Suprapubic skin (tissue), 4 donors: ENCODE measurements at regions not wholly inside any gene's neighbourhood (a gene's known extent, or its start where the extent isn't known, plus 50 kb on each side); places are given as distances from the start of the nearest gene placed in this dataset.

Source experiments
- DNase-seq, 2 donors: peaks; one replicate each; pipeline ENCODE4 v3.0.0-alpha.2; 2019; ENCODE audit warnings: low spot score in 2 of 2
- H3K27ac ChIP-seq: fragments of 200-600 bp; sonication (generic); one replicate; pipeline ENCODE4 v1.5.1; 2019
- H3K27me3 ChIP-seq: fragments of 200-600 bp; sonication (generic); one replicate; pipeline ENCODE4 v1.5.1; 2019
- H3K36me3 ChIP-seq: fragments of 200-600 bp; sonication (generic); one replicate; pipeline ENCODE4 v1.5.1; 2019
- H3K4me1 ChIP-seq: fragments of 200-600 bp; sonication (generic); one replicate; pipeline ENCODE4 v1.5.1; 2019
- H3K4me3 ChIP-seq: fragments of 200-600 bp; sonication (generic); one replicate; pipeline ENCODE4 v1.5.1; 2019; ENCODE audit warnings: mild to moderate bottlenecking
- H3K9me3 ChIP-seq: fragments of 200-600 bp; sonication (generic); one replicate; pipeline ENCODE4 v1.5.1; 2019
- EP300 ChIP-seq: sonication (generic); formaldehyde crosslinking; IDR thresholded peaks from one replicate; pipeline ENCODE4 v1.6.1; 2017; ENCODE audit warnings: antibody characterized with exemption
- POLR2A ChIP-seq, 2 donors: fragments of 450-650 bp; IDR thresholded peaks; one replicate each; pipeline ENCODE4 v1.6.1; 2017; ENCODE audit warnings: antibody characterized with exemption in 2 of 2, mild to moderate bottlenecking in 2 of 2, moderate library complexity in 2 of 2
- POLR2AphosphoS5 ChIP-seq, 3 donors: sonication (generic); formaldehyde crosslinking; IDR thresholded peaks; one replicate each; pipeline ENCODE4 v1.6.1; 2017; ENCODE audit warnings: antibody characterized with exemption in 3 of 3
- WGBS: methylation state at CpG from one replicate; pipeline ENCODE4 v1.1.5; 2018; 5-methylcytosine and 5-hydroxymethylcytosine counted together
- TF ChIP-seq, protein P1 (sequence below), 2 donors: fragments of 200-600 bp in 1 of 2; fragments of 450-650 bp in 1 of 2; sonication (generic) in 1 of 2; IDR thresholded peaks; one replicate each; pipeline ENCODE4 v1.5.1; 2016 to 2019; ENCODE audit warnings: antibody characterized with exemption in 2 of 2, mild to moderate bottlenecking in 1 of 2, moderate library complexity in 1 of 2

DNA sequence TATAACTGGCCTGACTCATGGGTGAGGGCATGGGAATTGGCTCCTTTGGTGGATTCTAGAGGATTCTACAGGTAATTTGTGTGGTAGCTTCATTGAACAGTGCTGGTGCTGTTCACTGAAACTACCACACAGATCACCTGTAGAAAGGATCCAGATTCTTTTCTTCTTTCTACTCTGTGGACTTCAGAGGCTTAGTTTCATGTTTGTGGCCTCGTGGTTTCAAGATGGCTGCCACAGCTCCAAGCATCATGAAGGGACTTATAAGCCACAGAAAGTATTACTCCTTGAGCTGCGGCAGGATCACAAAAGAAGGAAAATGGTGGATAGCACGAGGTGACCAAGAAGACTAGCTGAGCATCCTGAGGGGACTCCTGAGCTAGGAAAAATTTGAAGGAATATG, 88.9 kb downstream of the ADCYAP1 start:
- no peaks in the 10 kb centered on the region for H3K4me1 ChIP-seq
- TF ChIP-seq EP300 (no peak), POLR2A (IDR thresholded peaks at IDR 0.05) (no peak), POLR2AphosphoS5 (IDR thresholded peaks at IDR 0.05) (no peak)
- TF ChIP-seq, protein P1, sequence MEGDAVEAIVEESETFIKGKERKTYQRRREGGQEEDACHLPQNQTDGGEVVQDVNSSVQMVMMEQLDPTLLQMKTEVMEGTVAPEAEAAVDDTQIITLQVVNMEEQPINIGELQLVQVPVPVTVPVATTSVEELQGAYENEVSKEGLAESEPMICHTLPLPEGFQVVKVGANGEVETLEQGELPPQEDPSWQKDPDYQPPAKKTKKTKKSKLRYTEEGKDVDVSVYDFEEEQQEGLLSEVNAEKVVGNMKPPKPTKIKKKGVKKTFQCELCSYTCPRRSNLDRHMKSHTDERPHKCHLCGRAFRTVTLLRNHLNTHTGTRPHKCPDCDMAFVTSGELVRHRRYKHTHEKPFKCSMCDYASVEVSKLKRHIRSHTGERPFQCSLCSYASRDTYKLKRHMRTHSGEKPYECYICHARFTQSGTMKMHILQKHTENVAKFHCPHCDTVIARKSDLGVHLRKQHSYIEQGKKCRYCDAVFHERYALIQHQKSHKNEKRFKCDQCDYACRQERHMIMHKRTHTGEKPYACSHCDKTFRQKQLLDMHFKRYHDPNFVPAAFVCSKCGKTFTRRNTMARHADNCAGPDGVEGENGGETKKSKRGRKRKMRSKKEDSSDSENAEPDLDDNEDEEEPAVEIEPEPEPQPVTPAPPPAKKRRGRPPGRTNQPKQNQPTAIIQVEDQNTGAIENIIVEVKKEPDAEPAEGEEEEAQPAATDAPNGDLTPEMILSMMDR (IDR thresholded peaks at IDR 0.05): no peak
- H3K27ac ChIP-seq: no peak overlapping the region
- WGBS: 85% methylated on average over 3 of the region's 3 CpGs
- H3K36me3 ChIP-seq: no peaks in the 10 kb centered on the region
- H3K4me3 ChIP-seq: no peak overlapping the region
- no peaks in the 10 kb centered on the region for H3K9me3 ChIP-seq
- DNase-seq: no peak
- H3K27me3 ChIP-seq: no peaks in the 10 kb centered on the region

DNA sequence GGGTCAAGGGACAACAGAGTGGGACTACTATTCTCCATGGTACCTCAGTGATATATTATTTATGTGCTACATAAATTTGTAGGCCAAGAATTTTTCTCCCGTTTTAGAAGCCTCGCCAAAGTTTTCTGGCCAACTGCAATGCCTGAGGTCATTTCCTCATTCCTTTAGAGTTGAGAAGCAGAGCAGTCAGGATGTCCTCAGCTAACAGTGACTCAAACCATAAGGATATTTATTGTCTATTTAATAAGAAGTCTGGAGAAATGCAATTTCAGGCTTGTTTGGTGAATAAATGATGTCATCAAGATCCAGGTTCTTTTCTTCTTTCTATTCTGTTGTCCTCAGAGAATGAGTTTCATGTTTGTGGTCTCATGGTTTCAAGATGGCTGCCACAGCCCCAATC, 91.0 kb downstream of the ADCYAP1 start:
- TF ChIP-seq POLR2AphosphoS5 (IDR thresholded peaks at IDR 0.05) (no peak), EP300 (no peak), POLR2A (IDR thresholded peaks at IDR 0.05) (no peak)
- TF ChIP-seq, protein P1 (IDR thresholded peaks at IDR 0.05): no peak
- WGBS: 42% methylated on average over 2 of the region's 2 CpGs
- Histone ChIP-seq H3K4me1 (no peaks in the 10 kb centered on the region), H3K27me3 (no peaks in the 10 kb centered on the region), H3K9me3 (no peaks in the 10 kb centered on the region), H3K36me3 (no peaks in the 10 kb centered on the region), H3K27ac (no peak overlapping the region), H3K4me3 (no peak overlapping the region)
- no peak for DNase-seq

DNA sequence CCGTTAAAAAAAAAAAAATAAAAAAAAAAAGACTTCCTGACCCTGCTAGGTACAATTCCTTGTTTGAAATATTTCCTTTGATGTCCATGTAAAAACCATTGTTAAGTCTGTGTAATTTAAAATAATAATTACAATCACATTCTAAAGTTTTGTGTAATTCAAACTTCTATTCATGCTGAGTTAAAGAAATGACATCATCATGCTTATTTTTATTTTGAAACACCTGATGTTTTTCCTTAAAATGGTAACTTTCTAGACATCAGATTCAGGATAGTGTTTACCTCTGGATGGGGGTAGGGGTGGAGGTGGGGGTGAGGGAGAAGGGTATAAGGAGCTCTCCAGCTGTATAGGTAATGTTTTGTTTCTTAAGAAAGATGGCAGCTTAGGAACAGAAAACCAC, 92.8 kb downstream of the ADCYAP1 start:
- H3K4me3 ChIP-seq: no peak overlapping the region
- TF ChIP-seq POLR2AphosphoS5 (IDR thresholded peaks at IDR 0.05): no peak
- TF ChIP-seq, protein P1 (IDR thresholded peaks at IDR 0.05): no peak
- TF ChIP-seq EP300: no peak
- no peak for TF ChIP-seq POLR2A (IDR thresholded peaks at IDR 0.05)
- H3K27ac ChIP-seq: no peak overlapping the region
- H3K9me3 ChIP-seq: no peaks in the 10 kb centered on the region
- DNase-seq: no peak
- WGBS: 94% methylated on average over 1 of the region's 1 CpG
- H3K4me1 ChIP-seq: no peaks in the 10 kb centered on the region
- no peaks in the 10 kb centered on the region for H3K27me3 ChIP-seq
- H3K36me3 ChIP-seq: no peaks in the 10 kb centered on the region

DNA sequence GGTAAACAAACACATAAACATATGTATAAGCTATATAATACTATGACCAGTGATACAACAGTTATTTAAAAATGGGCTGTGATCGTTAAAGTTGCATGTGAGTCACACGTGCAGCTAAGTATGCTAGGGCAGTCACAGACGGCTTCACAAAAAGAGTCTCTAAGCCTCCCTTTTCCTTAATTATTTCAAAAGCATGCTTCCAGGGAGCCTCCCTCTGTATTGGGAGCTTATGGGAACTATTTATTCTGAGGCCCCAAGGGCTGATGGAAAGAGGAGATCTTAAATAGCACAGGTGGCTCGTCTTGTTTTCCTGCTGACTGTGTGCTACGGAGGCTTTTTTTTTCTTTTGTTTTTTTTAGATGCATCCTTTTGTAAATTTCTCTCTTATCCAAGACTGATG, 94.3 kb downstream of the ADCYAP1 start:
- H3K4me3 ChIP-seq: no peak overlapping the region
- no peaks in the 10 kb centered on the region for H3K27me3 ChIP-seq
- H3K36me3 ChIP-seq: no peaks in the 10 kb centered on the region
- no peaks in the 10 kb centered on the region for H3K9me3 ChIP-seq
- 46% methylated on average over 5 of the region's 5 CpGs for WGBS
- no peaks in the 10 kb centered on the region for H3K4me1 ChIP-seq
- H3K27ac ChIP-seq: no peak overlapping the region
- TF ChIP-seq EP300: no peak
- TF ChIP-seq, protein P1 (IDR thresholded peaks at IDR 0.05): no peak
- no peak for DNase-seq

DNA sequence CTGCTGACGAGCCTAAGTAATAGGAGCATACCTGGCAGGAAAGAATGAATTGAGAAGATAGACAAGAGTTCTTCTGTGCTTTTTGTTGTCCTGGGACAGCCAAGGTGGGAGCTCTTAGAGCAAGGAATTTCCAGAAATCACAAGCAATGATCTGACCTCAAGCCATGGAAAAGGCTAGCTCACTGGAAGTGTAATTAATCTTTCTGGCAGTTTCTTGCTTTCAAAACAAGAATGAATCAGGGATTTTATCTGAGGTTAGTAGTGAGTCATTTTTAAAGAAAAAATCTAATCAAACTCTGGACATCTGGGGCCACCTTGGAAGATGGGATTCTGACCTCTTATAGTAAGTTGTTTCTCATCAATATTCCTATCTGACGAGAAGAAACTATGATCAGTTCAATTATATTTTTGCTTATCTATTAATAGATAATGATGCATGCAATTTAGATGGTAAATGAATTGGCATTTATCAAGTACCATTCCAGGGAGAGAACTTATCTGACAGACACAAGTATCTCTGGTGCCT, 98.0 kb downstream of the ADCYAP1 start:
- H3K27me3 ChIP-seq: no peaks in the 10 kb centered on the region
- TF ChIP-seq EP300 (no peak), POLR2A (IDR thresholded peaks at IDR 0.05) (no peak), POLR2AphosphoS5 (IDR thresholded peaks at IDR 0.05) (no peak)
- TF ChIP-seq, protein P1 (IDR thresholded peaks at IDR 0.05): no peak
- 46% methylated on average over 2 of the region's 2 CpGs for WGBS
- DNase-seq: no peak
- no peaks in the 10 kb centered on the region for H3K36me3 ChIP-seq
- H3K27ac ChIP-seq: no peak overlapping the region
- H3K4me1 ChIP-seq: no peaks in the 10 kb centered on the region
- no peak overlapping the region for H3K4me3 ChIP-seq
- H3K9me3 ChIP-seq: no peaks in the 10 kb centered on the region
